Epithelial cell of esophagus (primary cell): ENCODE measurements at regions not wholly inside any gene's neighbourhood (a gene's known extent, or its start where the extent isn't known, plus 50 kb on each side); places are given as distances from the start of the nearest gene placed in this dataset.

Experiments used
- DNase-seq: peaks from one replicate; pipeline ENCODE4 v3.0.0; 2010; ENCODE audit warnings: low read depth
- H3K4me3 ChIP-seq: 2 replicates; pipeline ENCODE4 v1.5.1; 2011; ENCODE audit warnings: mild to moderate bottlenecking, low read length, control low read depth
- TF ChIP-seq, protein P1 (sequence below): IDR thresholded peaks from 2 replicates; pipeline ENCODE4 v1.5.1; 2011; ENCODE audit warnings: low read depth, mild to moderate bottlenecking, low read length, control low read depth, inconsistent platforms; ENCODE audit not compliant: insufficient read depth; ENCODE audit errors: missing control alignments

DNA sequence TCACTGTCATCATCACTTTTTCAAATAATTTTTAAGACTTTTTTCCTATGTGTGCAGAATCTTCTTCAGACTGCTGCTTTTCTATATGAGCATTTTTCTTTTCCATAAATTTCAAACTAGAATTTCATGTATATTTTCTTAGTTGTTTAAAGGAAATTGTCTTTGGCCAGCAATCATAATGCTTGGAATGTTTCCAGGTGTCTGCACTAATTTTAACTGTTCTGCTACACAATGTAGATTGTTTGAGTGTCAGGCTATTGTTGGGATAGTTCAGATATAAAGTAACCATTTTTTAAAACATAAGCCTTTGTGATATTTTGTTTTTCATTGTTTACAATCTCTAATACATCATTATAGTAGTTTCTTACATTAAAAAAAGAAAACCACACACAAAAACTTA lies 1418.5 kb downstream of the EFNB2 start:
- DNase-seq = no peak
- TF ChIP-seq, protein P1, sequence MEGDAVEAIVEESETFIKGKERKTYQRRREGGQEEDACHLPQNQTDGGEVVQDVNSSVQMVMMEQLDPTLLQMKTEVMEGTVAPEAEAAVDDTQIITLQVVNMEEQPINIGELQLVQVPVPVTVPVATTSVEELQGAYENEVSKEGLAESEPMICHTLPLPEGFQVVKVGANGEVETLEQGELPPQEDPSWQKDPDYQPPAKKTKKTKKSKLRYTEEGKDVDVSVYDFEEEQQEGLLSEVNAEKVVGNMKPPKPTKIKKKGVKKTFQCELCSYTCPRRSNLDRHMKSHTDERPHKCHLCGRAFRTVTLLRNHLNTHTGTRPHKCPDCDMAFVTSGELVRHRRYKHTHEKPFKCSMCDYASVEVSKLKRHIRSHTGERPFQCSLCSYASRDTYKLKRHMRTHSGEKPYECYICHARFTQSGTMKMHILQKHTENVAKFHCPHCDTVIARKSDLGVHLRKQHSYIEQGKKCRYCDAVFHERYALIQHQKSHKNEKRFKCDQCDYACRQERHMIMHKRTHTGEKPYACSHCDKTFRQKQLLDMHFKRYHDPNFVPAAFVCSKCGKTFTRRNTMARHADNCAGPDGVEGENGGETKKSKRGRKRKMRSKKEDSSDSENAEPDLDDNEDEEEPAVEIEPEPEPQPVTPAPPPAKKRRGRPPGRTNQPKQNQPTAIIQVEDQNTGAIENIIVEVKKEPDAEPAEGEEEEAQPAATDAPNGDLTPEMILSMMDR = no peak

DNA sequence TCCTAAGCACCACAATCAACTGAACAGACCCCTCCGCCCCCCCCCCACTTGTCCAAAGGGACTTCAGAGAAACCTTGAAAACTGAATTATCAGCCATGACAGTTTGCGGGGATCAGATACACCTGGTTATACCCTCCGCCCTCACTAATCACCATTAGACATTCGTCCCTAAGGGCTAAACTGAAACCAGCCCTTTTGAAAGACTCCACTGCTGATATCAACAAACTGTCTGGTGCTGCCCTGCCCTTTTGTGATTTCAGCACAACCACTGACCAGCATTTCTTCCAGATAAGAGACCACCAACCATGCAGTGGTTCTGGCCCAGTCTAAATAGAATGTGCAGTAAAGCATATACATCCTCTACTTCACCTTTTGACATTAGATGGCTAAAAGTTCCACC lies 1422.9 kb downstream of the EFNB2 start:
- TF ChIP-seq, protein P1 = no peak
- no peak for DNase-seq
- no peak overlapping the region for H3K4me3 ChIP-seq

More for the DNA sequence above, 1418.5 kb downstream of the EFNB2 start:
- H3K4me3 ChIP-seq = no peak overlapping the region

DNA sequence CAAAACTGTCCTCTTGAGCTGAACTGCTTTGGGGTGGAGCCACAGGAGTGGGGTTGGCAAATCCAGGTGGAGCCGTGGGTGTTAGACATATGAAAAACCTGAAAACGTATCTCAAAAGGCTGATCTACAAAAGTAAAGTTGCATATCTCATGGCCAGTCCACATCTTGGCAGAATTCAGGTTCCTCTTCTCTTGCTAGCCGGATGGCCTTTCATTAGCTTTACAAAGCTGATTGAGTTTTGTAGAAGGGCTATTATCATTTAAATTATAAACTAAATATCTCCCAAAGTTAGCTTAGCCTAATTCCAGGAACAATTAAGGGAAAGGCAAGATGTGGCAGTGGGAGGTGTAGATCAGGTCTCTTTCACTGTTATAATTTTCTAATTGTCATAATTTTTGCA lies 1427.7 kb downstream of the EFNB2 start:
- DNase-seq = no peak
- TF ChIP-seq, protein P1 = no peak

DNA sequence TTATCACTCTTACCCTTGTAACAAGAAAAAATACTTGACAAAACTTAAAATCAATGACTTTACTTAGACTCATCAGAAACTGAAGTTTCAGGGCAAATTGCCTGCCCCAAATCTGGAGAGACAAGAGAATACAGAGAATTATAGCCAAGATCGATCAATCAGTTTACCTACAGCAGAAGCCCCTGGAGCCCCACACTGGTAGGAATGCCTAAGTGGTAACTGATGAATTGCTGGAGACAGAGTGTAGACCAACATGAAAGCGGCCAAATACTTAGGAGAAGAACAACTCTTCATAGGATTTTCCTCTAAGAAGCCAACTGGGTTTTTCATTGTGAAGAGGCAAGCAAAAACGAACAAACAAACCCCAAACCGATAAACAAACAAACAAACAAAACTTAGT lies 1430.0 kb downstream of the EFNB2 start:
- no peak for DNase-seq
- TF ChIP-seq, protein P1 = no peak
- H3K4me3 ChIP-seq = no peak overlapping the region

More for the DNA sequence above, 1427.7 kb downstream of the EFNB2 start:
- no peak overlapping the region for H3K4me3 ChIP-seq

DNA sequence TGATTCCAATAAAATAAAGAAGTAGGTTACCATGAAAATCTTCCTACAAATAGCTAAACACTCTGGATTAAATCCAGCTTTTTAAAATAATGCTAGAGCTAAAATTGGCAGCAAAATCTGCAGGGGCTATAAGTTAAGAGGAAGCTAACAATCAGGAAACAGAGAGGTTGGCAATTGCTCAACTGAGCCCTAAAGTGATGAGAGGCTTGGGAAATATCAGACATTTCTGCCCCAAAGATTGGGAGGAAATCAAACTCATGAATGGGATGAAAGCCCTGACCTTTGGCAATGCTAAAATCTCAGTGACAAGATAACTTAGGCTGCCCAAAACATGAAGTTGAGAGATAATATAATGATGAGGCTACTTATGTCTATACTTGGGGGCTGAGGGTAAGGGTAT lies 1437.9 kb downstream of the EFNB2 start:
- no peak for DNase-seq
- H3K4me3 ChIP-seq = no peak overlapping the region
- TF ChIP-seq, protein P1 = no peak

DNA sequence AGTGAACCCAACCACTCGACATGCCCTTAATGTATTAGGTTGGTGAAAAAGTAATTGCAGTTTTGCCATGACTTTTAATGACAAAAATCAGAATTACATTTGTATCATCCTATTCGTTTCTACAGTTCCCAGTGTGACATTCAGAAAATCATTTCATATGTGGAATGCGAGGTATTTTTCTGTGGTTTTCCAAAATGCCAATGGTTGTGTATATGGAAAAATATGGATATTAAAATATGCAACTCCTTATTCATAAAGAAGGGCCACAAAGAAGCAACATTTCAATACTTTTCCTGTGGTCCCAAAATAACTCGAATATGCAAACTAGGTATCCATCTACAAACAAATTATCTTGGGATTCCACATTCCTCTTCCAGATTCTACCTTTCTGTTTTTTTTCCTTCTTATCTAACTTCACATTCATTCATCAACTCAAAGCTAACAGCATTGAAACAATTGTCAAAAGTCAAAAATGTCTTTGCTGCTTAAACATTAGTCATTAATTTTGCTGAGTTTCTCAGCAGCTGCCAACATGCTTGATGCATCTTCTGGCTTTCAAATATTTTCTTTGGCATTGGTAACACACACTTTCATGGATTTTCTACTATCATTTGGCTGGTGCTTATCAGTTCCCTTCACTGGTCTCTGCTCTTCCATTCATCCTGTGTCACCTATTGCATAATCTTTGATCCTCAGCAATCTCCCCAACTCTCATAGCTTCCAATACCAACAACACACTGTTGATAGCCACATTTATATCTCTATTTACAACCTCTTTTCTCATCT lies 1445.4 kb downstream of the EFNB2 start:
- TF ChIP-seq, protein P1 = no peak
- no peak overlapping the region for H3K4me3 ChIP-seq
- DNase-seq = no peak

DNA sequence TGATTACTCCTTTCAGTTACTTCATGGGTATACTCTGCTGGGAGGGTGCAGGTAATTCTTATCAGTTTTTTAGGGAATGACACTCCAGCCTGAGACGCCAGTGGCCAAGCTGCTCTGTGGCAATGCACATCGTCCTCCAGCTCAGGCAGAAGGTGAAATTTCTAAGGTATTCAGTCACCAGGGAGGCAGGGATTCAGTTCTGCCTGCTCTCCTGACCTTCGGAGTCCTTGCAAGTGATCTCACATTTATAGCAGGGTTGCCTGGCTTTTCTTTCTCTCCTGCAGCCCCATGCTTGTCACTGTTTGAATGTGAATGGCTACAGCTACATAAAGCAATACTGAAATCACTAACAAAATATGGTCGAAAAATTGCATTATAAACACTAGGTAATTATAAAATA lies 1447.5 kb downstream of the EFNB2 start:
- no peak overlapping the region for H3K4me3 ChIP-seq
- TF ChIP-seq, protein P1 = no peak
- no peak for DNase-seq
